HEK293T (cell line): ENCODE measurements at regions not wholly inside any gene's neighbourhood (a gene's known extent, or its start where the extent isn't known, plus 50 kb on each side); places are given as distances from the start of the nearest gene placed in this dataset.

Experiments
- ARNT ChIP-seq: fragments of 450-650 bp; IDR thresholded peaks from 2 replicates; pipeline ENCODE4 v1.6.1; 2017; ENCODE audit warnings: mild to moderate bottlenecking
- BHLHE40 ChIP-seq: fragments of 450-650 bp; IDR thresholded peaks from 2 replicates; pipeline ENCODE4 v1.6.1; 2016; ENCODE audit warnings: mild to moderate bottlenecking, moderate library complexity, borderline replicate concordance
- ELF4 ChIP-seq: fragments of 450-650 bp; IDR thresholded peaks from 2 replicates; pipeline ENCODE4 v1.6.1; 2017; ENCODE audit warnings: antibody characterized with exemption
- FOXA1 ChIP-seq: fragments of 450-650 bp; IDR thresholded peaks from 2 replicates; pipeline ENCODE4 v1.6.1; 2016; ENCODE audit warnings: mild to moderate bottlenecking
- FOXK2 ChIP-seq: fragments of 450-650 bp; IDR thresholded peaks from 2 replicates; pipeline ENCODE4 v1.6.1; 2016; ENCODE audit warnings: mild to moderate bottlenecking
- FOXM1 ChIP-seq: fragments of 450-650 bp; IDR thresholded peaks from 2 replicates; pipeline ENCODE4 v1.6.1; 2017; ENCODE audit warnings: mild to moderate bottlenecking, borderline replicate concordance
- L3MBTL2 ChIP-seq: fragments of 450-650 bp; conservative IDR thresholded peaks from 2 replicates; pipeline ENCODE4 v1.6.1; 2016; ENCODE audit warnings: mild to moderate bottlenecking
- NFRKB ChIP-seq: fragments of 450-650 bp; IDR thresholded peaks from 2 replicates; pipeline ENCODE4 v1.6.1; 2016; ENCODE audit warnings: mild to moderate bottlenecking, moderate library complexity
- SP1 ChIP-seq: fragments of 450-650 bp; IDR thresholded peaks from 2 replicates; pipeline ENCODE4 v1.6.1; 2017
- SUZ12 ChIP-seq: fragments of 450-650 bp; IDR thresholded peaks from 2 replicates; pipeline ENCODE4 v1.6.1; 2016; ENCODE audit warnings: mild to moderate bottlenecking
- TARDBP ChIP-seq: fragments of 450-650 bp; IDR thresholded peaks from 2 replicates; pipeline ENCODE4 v1.6.1; 2016
- TF ChIP-seq, protein P1 (sequence below): fragments of 450-650 bp; IDR thresholded peaks from 2 replicates; pipeline ENCODE4 v1.6.1; 2016

DNA sequence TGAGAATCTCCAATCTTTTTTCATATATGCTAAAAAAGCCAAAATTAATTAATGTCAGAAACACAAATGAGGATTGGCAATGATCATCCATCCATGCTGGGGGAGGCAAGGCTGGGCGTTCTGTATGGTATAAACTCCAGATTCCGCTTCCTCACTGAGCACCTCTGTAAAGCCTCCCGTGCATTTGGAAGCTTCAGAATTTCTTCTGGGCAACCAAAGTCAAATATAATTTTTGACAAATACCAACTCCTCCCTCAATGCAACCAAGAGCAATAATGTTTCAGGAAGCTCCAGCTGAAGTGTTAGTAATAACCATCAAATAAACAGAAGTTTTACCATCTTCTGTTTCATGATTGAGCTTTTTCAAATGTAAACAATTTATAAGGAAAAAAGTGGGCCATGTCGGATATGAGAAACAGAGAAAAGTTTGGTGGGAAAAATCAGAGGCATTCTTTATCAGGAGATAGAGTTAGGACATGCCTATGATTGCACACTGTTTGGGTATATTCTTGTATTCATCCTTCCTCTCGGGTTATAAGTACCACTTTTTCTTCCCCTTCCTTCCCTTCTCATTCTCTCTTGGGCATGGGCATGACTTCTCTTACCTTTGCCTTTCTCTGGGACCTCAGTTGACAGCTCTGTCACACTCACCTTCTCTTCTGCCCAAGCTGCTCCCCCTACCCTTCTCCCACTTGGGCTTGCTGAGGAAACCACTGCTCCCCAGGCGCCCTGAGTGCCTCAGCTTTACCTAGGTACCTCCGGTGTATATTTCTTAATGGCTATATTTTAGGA is 149.5 kb upstream of the ZEB2 start:
- TF ChIP-seq ARNT, result no peak
- no peak for TF ChIP-seq FOXM1
- TF ChIP-seq, protein P1, sequence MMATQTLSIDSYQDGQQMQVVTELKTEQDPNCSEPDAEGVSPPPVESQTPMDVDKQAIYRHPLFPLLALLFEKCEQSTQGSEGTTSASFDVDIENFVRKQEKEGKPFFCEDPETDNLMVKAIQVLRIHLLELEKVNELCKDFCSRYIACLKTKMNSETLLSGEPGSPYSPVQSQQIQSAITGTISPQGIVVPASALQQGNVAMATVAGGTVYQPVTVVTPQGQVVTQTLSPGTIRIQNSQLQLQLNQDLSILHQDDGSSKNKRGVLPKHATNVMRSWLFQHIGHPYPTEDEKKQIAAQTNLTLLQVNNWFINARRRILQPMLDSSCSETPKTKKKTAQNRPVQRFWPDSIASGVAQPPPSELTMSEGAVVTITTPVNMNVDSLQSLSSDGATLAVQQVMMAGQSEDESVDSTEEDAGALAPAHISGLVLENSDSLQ, result no peak
- no peak for TF ChIP-seq FOXA1
- no peak for TF ChIP-seq TARDBP
- TF ChIP-seq SUZ12, result no peak
- TF ChIP-seq SP1, result no peak
- TF ChIP-seq BHLHE40, result no peak
- no peak for TF ChIP-seq ELF4
- no peak for TF ChIP-seq NFRKB
- no peak for TF ChIP-seq L3MBTL2
- no peak for TF ChIP-seq FOXK2
